ENCODE measurements at regions not wholly inside any gene's neighbourhood (a gene's known extent, or its start where the extent isn't known, plus 50 kb on each side); places are given as distances from the start of the nearest gene placed in this dataset.
"Not testable (repeated sequence)": the region's sequence is repeated elsewhere in the genome, so short reads cannot be mapped to it uniquely, and the experiment has no call there.

DNA sequence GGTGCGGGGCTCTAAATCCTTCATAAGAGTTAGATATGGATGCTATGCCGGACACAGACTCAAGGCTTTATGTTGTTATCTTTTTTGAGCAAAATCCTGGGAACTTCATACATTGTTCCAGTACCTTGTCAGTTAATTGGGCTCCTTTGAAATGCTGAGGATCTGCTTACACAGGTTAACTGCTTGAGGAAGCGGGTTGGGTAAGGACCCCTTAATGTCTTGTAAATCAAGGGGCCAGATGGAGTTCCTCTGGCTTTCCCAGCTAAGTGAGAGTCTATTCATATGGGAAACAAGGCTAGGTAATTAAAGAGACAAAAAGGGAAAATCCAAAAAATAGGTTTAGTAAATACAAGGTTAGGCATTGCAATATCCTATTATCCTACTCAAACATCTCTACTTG is 141.5 kb downstream of the OR2B2 start:
- no peak for DNase-seq

DNA sequence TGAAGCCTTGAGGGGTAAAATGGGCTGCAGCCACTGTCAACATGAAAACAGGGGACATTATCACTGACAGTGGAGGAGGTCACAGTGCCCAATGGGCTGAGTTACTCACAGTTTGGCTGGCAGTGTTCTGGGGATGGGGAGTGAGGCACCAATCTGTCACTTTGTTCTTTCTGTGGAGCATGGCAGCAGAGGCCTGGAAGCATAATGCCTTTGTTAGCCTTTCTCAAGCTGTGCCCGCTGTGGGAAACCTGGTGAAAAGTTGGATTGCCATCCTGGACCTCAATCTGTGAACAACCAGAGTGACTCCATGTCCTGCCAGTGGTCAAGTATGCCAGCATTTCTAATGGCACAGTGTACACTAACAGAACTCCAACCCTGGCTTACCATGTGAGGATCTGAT is 143.6 kb downstream of the OR2B2 start:
- DNase-seq: no peak

DNA sequence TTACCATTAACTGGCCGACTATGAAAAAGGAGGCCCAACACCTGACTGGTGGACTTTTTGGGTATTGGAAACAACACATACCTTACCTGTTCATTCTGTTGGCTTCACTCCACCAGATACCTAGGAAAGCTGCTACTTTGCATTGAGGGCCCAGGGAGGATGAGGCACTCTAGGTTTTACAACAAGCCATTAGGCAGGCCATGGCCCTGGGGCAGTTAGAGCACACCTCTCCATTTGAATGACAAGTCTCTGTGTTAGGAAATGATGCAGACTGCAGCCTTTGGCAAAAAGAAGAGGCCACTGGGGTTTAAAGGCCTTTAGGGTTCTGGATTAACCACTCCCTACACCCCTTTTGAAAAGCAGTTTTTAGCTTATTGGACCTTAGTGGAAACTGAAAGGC is 144.3 kb downstream of the OR2B2 start:
- no peak for DNase-seq

DNA sequence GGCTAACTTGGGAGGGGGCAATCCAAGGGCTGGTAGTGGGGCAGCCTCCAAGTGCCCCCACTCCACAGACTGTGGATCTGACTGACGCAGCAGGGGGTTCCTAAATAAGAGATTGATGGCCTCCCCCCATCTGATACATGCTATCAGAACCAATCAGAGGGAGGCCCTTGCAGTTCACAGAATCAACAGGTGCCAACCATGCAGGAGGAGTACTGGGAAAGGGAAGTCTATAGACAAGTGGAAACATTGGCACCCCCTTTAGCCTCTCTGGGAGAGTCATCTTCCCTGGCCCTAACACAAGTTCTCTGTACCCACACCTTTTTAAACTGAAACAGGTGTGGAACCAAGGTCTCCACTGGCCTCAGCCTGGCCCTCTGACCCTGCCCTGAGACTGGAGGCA is 145.8 kb downstream of the OR2B2 start:
- no peak for DNase-seq

DNA sequence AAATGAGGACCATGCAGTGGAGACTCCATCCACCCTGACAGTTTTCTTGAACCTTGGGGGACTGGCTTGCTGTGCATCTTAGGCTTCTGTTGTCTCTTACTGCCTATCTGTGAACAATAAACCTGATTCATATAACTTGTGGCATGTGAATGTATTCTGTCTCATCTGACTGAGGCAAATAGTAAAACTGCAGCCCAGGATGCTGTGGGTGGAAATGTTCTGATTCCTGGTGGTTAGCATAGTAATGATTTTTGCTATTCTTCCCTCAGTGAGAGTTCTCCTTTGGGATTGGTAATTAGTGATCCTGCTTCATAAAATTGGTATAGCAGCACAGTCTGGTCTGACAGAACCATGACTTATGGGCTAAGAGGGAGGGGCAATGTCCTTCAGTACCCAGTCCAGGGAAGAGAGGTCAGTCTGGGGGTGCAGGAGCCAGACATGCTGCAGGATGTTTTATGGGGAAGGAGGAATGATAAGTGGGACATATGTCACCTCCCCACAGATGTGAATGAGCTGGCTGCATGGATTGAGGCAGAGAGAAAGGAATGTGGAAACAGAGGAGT is 147.1 kb downstream of the OR2B2 start:
- DNase-seq: no peak

DNA sequence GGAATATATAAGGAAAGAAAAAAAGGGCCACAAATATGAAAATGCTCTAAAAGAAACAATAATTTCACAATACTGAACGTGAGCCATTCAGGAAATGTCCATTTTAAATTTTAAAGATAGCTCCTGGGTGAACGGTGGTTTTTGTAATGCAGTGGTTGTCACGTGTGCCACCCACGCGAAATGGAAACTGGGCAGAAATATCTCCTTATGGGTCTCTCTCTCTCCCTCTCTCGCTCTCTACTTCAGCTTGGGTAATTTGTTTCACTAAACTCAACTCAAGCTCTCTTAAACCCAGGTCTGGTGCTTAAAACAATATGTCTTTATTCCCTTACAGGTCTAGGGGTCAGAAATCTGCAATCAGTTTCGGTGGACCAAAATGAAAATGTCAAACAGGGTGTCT is 150.8 kb downstream of the OR2B2 start:
- no peak for DNase-seq

DNA sequence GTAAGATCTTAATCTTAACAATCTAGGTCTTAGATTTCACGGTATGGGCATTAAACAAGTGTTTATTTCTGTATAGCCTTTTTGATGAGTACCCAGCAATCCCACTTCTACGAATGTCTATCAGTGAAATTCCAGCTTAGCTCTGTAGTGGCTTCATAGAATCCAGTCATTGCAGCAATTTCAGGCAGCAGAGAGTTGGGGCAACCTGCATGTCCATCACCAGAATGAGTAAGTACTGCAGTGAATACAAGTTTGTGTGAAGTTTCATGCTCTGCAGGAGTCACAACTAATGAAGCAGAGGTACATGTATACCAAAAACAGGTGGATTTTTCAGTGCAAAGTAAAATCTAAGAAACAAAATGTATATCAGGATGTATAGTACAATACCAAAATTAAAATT is 151.7 kb downstream of the OR2B2 start:
- DNase-seq: no peak

DNA sequence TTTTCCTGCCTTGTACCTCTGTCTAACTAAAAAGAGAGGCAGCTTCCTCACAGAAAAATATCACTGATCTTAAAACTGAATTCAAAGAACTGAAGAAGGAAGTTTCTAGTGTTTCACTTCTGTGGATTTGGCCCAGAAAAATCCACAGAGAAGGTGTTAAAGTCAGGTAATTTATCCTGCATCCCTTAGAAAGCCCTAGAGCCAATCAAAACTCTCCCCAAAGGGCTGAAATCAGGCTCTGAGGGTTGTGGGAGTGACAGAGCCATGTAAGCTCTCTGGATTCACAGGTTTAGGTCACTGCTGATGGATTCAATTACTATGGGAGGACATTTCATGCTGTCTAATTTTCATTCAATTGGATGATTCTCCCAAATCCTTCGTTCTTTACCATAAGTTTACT is 152.3 kb downstream of the OR2B2 start:
- no peak for DNase-seq

DNA sequence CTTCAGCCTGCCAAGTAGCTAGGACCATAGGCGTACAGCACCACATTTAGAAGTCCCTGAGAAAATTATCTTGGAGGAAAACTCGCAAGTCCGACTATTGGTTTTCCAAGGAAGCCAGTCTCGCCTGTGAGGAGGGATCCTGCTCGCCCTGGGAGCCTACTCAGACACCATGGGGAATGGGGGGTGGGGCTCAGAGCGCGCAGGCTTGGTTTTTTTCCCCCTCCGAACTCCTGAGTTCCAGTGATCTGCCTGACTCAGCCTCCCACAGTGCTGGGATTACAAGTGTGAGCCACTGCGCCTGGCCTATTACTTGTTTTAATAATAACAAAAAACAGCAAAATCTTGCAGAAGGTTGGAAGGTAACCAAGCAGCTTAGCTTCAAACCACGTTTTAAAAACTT is 153.7 kb downstream of the OR2B2 start:
- DNase-seq: no peak

DNA sequence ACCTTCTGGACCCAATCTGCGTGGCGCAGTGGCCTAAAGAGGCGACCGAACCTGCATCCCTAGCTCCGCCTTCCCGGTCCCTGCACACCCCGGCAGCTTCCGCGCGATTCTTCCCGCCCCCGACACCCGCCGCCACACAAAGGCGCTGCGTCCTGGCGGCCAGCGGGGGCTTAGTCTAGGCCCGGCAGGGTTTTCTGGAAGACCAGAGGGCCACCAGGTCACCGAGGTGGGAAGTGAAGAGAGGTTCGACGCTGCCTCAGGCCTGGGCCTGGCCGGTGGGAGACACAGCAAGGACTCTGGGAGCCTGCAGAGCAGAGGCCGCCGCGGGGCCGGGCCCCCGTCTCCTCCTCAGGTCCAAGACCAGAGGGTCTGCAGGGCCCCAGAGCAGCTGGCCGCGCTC is 154.9 kb downstream of the OR2B2 start:
- DNase-seq: peak in 3 of 4 experiments; percentile 8 to 47 (median 17)

DNA sequence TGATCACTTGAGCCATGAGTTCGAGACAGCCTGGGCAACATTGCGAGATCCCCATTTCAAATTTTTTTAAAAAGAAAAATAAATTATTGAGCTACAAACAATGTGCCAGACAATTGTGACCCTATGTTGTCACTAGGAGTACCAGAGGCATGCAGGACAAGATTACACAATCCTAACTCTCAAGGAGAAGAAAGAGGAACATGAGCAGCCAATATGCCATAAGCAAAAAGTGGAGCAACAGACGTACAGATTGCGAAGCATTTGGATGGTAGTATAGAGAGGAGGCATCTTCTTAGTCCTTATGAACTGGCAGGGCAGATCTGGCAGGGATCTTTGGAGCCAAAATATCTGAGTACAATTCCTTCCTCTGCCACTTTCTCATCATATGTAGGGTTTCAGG is 156.4 kb downstream of the OR2B2 start:
- no peak for DNase-seq

DNA sequence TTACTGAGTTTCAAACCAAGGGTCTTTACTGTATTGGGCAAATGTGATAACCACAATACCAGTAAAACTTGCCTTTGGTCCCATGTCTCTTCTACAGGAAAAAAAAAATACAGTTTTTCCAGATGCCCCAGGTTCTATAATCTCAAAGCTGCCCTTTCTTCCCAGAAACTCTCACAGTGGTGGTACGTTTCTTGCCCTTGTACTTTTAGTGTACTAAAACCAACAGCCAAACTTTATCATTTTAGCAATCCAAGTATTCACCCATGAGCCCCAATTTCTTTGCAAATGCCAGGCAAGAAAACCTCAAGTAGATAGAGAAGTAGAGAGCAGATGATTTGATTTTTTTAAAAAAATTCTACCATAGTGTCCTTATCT is 157.8 kb downstream of the OR2B2 start:
- DNase-seq: no peak

DNA sequence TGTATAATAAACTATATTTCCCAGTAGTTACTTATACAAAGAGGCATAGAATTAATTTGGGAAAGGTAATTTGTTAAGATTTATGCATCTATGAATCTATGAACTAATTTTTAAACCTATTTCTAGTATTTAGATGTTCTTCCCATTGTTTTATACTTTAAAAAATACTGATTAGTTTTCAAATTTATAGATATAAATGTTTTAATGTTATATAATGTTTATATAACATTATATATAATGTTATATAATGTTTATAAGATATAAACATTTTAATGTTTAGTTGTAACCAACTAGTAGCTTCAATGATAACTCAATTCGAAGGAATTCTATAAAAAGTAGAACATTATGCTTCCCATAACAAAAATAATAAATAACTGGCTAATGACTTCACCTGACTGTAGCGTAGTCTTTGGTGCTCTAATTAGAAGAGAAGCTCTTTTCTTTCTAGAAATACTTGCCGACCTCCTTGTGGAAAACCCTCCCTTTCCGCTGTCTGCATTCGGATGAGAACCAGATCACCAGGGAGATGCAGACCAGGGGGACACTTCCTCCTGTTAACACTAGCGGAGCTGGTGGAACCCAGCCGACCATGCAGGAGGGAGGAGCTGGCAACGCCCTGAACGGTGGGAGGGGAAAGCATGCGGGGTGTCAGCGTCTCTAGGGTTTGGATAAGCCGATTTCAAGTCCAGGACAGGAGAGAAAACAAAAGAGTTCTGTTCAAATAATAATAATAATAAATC is 158.4 kb downstream of the OR2B2 start:
- peak; percentile 3 to 50 (median 34) for DNase-seq

DNA sequence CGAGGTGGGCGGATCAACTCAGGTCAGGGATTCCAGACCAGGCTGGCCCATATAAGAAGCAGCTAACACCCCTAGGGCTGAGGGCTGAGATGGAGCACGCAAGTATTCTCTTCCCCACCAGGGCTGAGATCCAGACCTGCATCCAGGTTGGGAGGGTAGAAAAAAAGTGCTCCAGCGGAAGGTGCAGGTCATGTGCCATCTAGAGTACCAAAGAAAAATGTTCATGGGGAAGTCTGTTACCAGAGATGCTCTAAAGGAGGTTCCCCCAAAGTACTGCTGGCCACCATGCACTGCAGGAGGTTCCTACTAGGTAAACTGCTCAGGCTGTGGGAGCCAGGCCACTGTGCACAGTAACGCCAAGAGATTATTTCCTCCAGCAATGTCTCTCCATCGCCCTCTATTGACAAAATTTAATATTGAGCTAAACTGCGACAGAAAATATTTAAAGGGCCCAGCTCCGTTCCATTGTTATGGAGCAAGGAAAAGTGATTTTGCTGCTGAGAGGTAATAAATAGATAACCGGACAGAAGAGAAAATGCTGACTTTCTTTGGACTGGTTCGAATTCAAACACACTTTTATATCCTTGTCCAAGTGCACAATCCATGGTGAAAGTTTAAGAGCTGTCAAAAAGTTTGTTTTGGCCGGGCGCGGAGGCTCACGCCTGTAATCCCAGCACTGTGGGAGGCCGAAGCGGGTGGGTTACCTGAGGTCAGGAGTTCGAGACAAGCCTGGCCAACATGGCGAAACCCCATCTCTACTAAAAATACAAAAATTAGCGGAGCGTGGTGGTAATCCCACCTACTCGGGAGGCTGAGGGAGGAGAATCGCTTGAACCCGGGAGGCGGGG is 159.9 kb downstream of the OR2B2 start:
- DNase-seq: peak in 2 of 4 experiments; percentile 3 to 5

DNA sequence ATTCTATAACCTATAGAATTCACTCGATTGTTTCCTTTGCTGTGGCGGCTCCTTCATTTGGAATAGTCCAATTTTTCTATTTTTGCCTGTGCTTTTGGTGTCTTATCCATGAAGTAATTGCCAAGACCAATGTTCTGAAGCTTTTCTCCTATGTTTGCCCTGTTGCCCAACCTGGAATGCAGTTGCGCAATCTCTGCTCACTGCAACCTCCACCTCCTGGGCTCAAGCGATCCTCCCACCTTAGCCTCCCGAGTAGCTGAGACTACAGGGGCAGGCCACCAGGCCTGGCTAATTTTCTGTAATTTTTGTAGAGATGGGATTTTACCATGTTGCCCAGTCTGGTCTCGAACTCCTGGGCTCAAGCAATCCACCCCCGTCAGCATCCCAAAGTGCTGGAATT is 163.5 kb downstream of the OR2B2 start:
- no peak for DNase-seq

DNA sequence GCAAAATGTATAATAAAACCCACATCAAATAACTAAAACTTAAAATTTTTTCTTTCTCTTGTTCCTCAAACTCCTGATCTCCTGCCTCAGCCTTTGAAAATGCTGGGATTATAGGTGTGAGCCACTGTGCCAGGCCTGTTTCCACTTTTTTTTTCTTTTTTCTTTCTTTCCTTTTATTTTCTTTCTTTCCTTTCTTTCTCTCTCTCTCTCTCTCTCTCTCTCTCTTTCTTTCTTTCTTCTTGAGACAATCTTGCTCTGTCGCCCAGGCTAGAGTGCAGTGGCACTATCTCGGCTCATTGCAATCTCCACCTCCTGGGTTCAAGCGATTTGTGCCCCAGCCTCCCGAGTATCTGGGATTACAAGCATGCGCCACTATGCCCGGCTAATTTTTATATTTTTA is 164.6 kb downstream of the OR2B2 start:
- DNase-seq: no peak

DNA sequence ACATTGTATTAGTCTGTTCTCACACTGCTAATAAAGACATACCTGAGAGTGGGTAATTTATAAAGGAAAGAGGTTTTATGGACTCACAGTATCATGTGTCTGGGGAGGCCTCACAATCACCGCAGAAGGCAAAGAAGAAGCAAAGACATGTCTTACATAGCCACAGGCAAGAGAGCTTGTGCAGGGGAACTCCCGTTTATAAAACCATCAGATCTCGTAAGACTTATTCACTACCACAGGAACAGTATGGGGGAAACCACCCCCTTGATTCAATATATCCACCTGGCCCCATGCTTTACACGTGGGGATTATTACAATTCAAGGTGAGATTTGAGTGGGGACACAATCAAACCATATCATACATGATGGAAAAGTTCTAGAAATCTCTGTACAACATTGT is 165.3 kb downstream of the OR2B2 start:
- DNase-seq: not testable (repeated sequence)

DNA sequence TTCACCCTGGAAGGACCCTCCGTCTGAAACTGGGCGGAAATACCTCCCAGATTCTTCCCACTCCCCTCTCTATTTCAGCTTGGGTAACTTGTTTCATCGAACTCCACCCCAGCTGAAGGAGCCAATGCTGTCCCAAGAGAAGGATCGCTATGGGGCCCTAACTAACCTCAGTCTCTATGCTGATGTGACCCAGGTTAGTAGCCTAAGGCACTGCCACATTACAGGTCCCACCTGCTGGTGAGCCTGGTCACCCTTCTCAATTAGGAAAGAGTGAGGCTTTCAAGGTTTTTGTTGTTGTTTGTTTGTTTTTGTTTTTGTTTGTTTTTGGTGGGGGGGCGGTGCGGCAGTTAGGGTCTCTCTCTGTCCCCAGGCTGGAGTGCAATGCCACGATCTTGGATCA is 168.4 kb downstream of the OR2B2 start:
- no peak for DNase-seq

DNA sequence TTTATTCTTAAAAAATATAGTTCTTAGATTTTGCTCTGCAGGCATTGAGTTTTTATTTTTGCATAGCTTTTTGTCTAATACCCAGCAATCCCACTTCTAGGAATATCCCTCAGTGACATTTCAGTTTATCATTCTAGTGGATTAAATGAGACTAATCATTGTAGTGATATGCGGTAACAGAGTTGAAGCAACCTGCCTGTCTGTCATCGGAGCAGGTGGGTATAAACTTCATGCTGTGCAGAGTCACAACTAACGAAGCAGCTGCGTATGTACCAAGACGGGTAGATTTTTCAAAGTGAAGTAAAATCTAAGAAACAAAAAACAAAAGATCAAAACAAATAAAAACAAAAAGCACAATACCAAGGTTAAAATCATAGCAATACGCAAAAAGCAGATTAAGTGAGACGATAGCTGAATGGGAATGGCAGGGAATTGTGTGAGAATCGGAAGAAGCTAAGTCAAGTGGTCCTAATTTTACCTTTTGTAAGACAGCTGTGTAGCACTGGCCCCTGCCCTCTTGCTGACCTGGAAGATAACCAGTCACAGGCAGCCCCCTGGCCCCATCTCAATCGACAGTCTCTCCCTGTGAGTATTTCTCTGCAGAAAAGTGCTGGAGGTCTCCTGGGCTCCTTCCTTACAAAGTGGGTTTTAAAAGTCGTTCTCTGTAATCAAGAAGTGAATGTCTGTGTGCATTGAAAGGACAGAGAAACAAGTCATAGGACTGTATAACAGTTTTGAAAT is 169.2 kb downstream of the OR2B2 start:
- no peak for DNase-seq

DNA sequence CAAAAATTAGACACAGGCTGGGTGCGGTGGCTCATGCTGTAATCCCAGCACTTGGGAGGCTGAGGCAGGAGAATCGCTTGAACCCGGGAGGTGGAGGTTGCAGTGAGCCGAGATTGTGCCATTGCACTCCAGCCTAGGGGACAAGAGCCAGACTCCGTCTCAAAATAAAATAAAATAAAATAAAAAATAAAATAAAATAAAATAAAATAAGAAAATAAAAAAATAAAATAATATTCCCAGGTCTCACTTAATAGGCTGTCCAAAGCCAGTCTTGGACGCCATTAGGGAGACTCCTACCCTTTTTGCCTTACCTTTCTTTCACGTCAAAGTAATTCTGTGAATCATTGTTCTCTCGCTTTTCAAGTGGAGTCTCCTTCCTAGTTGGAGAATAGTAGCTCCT is 172.3 kb downstream of the OR2B2 start:
- not testable (repeated sequence) for DNase-seq

DNA sequence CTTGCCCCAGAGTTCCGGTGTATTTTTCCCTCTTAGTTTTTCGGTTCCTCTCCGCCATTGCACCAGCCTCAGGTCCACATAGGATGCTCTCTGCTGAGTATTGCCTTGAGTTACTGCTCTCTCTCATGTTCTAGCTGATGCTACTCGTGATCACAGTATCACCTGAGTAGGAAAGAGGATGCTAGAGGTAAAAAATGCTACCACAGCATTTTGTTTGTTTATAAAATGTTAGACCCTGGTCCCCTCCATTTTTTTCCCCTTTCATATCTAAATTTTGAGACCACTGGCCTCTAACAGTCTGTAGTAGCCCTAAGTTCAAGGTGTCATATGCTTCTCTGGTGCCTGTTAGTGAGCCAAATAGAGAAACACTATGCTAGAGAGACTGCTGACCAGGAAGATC is 175.5 kb downstream of the OR2B2 start:
- no peak for DNase-seq

DNA sequence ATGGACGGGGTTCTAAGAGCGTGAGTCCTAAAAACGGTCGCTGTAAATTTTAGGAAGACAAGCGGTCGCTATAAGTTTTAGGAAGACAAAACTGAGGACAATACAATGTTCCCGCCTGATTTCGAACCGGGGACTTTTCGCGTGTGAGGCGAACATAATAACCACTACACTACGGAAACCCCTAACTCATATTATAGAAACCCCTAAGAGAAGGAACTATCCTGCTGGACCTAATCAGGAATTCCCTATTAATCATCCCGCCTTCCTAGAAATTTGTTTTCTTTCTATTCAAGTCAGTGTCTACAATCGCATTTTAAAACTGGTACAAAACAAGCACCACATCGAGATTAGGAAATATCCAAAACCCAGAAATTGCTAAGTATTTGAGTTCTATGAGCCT is 183.8 kb downstream of the OR2B2 start:
- no peak for DNase-seq

DNA sequence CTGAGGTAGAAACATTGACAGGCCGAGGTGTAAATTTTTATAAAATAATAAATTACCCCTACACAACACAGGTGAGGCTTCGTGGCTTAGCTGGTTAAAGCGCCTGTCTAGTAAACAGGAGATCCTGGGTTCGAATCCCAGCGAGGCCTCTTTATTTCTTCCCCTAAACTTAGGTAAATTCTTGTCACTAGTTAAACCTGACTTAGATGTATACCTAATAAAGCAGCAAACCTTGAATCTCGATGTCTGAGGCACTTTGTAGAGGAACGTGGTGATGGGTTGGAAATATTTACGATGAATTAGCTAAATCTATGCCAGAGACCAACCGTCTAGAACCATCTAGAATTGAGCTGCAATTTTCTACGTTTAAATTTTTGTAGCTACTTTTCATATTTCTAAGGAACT is 185.6 kb downstream of the OR2B2 start:
- no peak for DNase-seq

All from activated naive CD4-positive, alpha-beta T cell (primary cell).